ENCODE measurements at regions not wholly inside any gene's neighbourhood (a gene's known extent, or its start where the extent isn't known, plus 50 kb on each side); places are given as distances from the start of the nearest gene placed in this dataset.
A peak's percentile ranks its signal among the peaks of the same experiment; 100 is the strongest.
"Not testable (repeated sequence)": the region's sequence is repeated elsewhere in the genome, so short reads cannot be mapped to it uniquely, and the experiment has no call there.

DNA sequence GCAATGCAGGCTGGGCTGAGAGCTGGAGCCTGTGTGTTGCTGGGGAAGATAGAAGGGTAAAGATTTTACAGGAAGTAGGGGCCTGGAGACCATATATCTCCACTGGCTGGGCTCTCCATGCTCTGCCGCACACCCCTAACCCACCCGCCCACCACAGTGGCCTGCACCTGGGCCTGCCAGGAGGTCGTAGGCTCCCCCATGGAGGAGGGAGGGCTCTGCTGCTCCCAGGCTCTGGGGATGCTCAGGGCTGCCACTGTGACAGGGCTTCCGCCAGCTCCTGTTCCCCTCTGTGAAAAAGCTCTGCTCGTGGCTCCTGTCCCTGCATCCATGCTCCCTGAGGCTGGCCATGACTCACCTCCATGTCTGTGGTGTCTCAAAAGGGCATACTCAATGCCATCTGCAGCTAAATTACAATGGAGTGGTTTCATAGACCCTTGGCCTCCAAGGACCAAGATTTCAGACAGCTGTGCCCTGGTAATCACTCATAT is 106.0 kb downstream of the CXCL12 start:
- DNase-seq (ENCODE audit: low read depth) = no peak
- TF ChIP-seq, protein P1, sequence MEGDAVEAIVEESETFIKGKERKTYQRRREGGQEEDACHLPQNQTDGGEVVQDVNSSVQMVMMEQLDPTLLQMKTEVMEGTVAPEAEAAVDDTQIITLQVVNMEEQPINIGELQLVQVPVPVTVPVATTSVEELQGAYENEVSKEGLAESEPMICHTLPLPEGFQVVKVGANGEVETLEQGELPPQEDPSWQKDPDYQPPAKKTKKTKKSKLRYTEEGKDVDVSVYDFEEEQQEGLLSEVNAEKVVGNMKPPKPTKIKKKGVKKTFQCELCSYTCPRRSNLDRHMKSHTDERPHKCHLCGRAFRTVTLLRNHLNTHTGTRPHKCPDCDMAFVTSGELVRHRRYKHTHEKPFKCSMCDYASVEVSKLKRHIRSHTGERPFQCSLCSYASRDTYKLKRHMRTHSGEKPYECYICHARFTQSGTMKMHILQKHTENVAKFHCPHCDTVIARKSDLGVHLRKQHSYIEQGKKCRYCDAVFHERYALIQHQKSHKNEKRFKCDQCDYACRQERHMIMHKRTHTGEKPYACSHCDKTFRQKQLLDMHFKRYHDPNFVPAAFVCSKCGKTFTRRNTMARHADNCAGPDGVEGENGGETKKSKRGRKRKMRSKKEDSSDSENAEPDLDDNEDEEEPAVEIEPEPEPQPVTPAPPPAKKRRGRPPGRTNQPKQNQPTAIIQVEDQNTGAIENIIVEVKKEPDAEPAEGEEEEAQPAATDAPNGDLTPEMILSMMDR (IDR thresholded peaks at IDR 0.05; ENCODE audit: low read length, missing control alignments) = no peak
- H3K4me3 ChIP-seq (replicated peaks; ENCODE audit: low read depth, low read length) = no peak overlapping the region

DNA sequence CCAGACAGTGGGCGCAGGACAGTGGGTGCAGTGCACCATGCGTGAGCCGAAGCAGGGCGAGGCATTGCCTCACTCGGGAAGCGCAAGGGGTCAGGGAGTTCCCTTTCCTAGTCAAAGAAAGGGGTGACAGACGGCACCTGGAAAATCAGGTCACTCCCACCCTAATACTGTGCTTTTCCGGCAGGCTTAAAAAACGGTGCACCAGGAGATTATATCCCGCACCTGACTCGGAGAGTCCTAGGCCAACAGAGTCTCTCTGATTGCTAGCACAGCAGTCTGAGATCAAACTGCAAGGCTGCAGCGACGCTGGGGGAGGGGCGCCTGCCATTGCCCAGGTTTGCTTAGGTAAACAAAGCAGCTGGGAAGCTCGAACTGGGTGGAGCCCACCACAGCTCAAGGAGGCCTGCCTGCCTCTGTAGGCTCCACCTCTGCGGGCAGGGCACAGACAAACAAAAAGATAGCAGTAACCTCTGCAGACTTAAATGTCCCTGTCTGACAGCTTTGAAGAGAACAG is 116.4 kb downstream of the CXCL12 start:
- DNase-seq (ENCODE audit: low read depth); H3K4me3 ChIP-seq (replicated peaks; ENCODE audit: low read depth, low read length): not testable (repeated sequence)

DNA sequence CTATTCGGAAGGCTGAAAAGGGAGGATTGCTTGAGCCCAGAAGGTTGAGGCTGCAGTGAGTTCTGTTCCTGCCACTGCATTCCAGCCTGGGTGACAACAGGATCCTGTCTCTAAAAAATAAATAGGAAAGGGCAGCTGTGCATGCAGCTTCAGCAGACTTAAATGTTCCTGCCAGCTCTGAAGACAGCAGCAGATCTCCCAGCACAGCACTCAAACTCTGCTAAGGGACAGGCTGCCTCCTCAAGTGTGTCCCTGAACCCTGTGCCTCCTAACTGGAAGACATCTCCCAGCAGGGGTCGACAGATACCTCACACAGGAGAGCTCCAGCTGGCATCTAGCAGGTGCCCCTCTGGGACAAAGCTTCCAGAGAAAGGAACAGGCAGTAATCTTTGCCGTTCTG is 117.9 kb downstream of the CXCL12 start:
- DNase-seq (ENCODE audit: low read depth) = no peak
- TF ChIP-seq, protein P1 (IDR thresholded peaks at IDR 0.05; ENCODE audit: low read length, missing control alignments) = no peak
- no peak overlapping the region for H3K4me3 ChIP-seq (replicated peaks; ENCODE audit: low read depth, low read length)

- TF ChIP-seq, protein P1 (IDR thresholded peaks at IDR 0.05; ENCODE audit: low read length, missing control alignments) = no peak
- DNase-seq (ENCODE audit: low read depth) = no peak
- no peak overlapping the region for H3K4me3 ChIP-seq (replicated peaks; ENCODE audit: low read depth, low read length)
Measured at GRCh38 chr10:44264244-44264643, 120.7 kb downstream of the CXCL12 start.

GRCh38 chr10:44263771-44264170 is 121.1 kb downstream of the CXCL12 start:
- no peak for DNase-seq (ENCODE audit: low read depth)
- no peak overlapping the region for H3K4me3 ChIP-seq (replicated peaks; ENCODE audit: low read depth, low read length)
- TF ChIP-seq, protein P1 (IDR thresholded peaks at IDR 0.05; ENCODE audit: low read length, missing control alignments) = no peak

GRCh38 chr10:44262551-44263251 is 122.2 kb downstream of the CXCL12 start:
- no peak for DNase-seq (ENCODE audit: low read depth)
- TF ChIP-seq, protein P1 (IDR thresholded peaks at IDR 0.05; ENCODE audit: low read length, missing control alignments) = no peak
- no peak overlapping the region for H3K4me3 ChIP-seq (replicated peaks; ENCODE audit: low read depth, low read length)

DNA sequence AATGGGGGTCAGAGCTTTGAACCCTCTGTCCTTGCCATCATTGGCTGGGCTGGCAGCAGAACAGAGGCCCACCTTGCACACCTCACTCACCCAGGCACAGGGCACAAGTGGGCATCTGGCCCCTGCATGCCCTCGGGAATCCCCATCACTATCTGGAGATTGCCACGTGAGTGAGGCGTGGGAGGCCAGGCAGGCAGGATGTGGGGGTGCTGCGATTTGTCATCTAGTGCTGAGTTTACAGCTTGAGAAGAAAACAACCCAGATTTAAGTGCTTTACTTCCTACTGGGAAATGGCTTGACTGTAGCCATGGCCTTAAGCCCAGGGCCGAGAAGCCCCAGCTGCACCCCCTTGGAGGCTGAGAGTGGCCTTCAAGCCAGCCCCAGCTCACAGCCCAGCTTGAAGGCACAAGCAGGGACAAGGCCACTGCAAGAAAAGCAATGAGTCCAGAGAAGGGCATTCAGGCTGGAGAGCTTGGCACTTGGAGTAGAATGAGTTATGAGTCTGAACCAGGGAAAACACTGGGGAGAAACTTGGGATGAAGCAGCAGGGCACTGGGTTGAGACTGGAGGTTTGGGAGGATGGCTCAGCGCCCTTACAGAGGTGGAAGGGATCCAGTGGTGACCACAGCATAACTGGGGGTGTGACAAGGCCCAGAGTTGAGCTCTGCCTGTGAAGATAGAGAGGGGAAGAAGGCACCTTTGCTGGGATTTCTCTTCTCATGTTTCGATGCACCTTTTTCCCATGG is 123.0 kb downstream of the CXCL12 start:
- no peak overlapping the region for H3K4me3 ChIP-seq (replicated peaks; ENCODE audit: low read depth, low read length)
- TF ChIP-seq, protein P1 (IDR thresholded peaks at IDR 0.05; ENCODE audit: low read length, missing control alignments) = no peak
- peak; percentile 64 for DNase-seq (ENCODE audit: low read depth)

Measured in fibroblast of pulmonary artery (primary cell).